K562 (cell line): ENCODE measurements at regions not wholly inside any gene's neighbourhood (a gene's known extent, or its start where the extent isn't known, plus 50 kb on each side); places are given as distances from the start of the nearest gene placed in this dataset.
A peak's percentile ranks its signal among the peaks of the same experiment; 100 is the strongest.

Experiments used
- CBFA2T3 ChIP-seq: fragments of 450-650 bp; IDR thresholded peaks from 2 replicates; pipeline ENCODE4 v1.6.1; 2017
- CHD7 ChIP-seq: fragments of 200-600 bp; sonication (generic); IDR thresholded peaks from one replicate; pipeline ENCODE4 v1.6.1; 2012; ENCODE audit warnings: mild to moderate bottlenecking, low read depth, low read length, inconsistent platforms
- ID3 ChIP-seq, 2 experiments: fragments of 250-450 bp in 1 of 2; fragments of 450-650 bp in 1 of 2; sonication (Bioruptor Pico) in 1 of 2; IDR thresholded peaks; 2 replicates each; pipeline versions ENCODE4 v1.6.1 to v1.8.0; 2016 to 2021; ENCODE audit warnings: mild to moderate bottlenecking in 2 of 2, moderate library complexity in 2 of 2, missing compliant biosample characterization in 1 of 2, missing genetic modification characterization in 1 of 2
- KDM1A ChIP-seq, 2 experiments: fragments of 450-650 bp; IDR thresholded peaks; 2 replicates each; pipeline ENCODE4 v1.6.1; 2016; ENCODE audit warnings: mild to moderate bottlenecking in 2 of 2
- NR2C1 ChIP-seq, 2 experiments: fragments of 450-650 bp; IDR thresholded peaks; 2 replicates each; pipeline ENCODE4 v1.6.1; 2017; ENCODE audit warnings: mild to moderate bottlenecking in 2 of 2, antibody characterized with exemption in 1 of 2, inconsistent platforms in 1 of 2, missing compliant biosample characterization in 1 of 2, missing genetic modification characterization in 1 of 2
- POU5F1 ChIP-seq: fragments of 150-350 bp; IDR thresholded peaks from 2 replicates; pipeline ENCODE4 v1.6.1; 2014; ENCODE audit warnings: borderline replicate concordance, low read length, low read depth, mild to moderate bottlenecking; ENCODE audit not compliant: partially characterized antibody
- RCOR1 ChIP-seq, 2 experiments: IDR thresholded peaks; 2 replicates each; pipeline ENCODE4 v1.6.1; 2012; ENCODE audit warnings: low read depth in 2 of 2, low read length in 2 of 2, borderline replicate concordance in 1 of 2, improper control_type of control experiment in 1 of 2
- ZNF395 ChIP-seq: fragments of 200-800 bp; sonication (Bioruptor generic); IDR thresholded peaks from 2 replicates; pipeline ENCODE4 v1.6.1; 2017; ENCODE audit warnings: missing genetic modification characterization, missing compliant biosample characterization
- ZNF639 ChIP-seq, 2 experiments: fragments of 200-800 bp in 1 of 2; sonication (Bioruptor generic) in 1 of 2; sonication (generic) in 1 of 2; formaldehyde crosslinking in 1 of 2; IDR thresholded peaks in 1 of 2; conservative IDR thresholded peaks in 1 of 2; 2 replicates each; pipeline versions ENCODE4 v1.5.0 to v1.6.1; 2016 to 2020; ENCODE audit warnings: missing compliant biosample characterization in 1 of 2, missing genetic modification characterization in 1 of 2, missing genetic modification reagents in 1 of 2

- TF ChIP-seq CHD7 (no peak), NR2C1 (IDR thresholded peaks at IDR 0.05) (no peak), NR2C1 (tag; IDR thresholded peaks at IDR 0.05) (peak; percentile 86), CBFA2T3 (peak; percentile 76), ZNF395 (CRISPR knock-in tag) (0 out of 2 replicates have a peak, but pooled peaks have one; percentile 49), POU5F1 (no peak), RCOR1 (IDR thresholded peaks at IDR 0.05; ENCODE audit: borderline replicate concordance in 1 of 2, low read depth in 2 of 2, low read length in 2 of 2) (peak in 1 of 2 experiments; percentile 37; a peak in 1 of 4 replicates), KDM1A (IDR thresholded peaks at IDR 0.05) (peak in 1 of 2 experiments; percentile 11; a peak in 1 of 4 replicates), ZNF639 (CRISPR knock-in tag; conservative IDR thresholded peaks at IDR 0.05 in 1 of 2, IDR thresholded peaks at IDR 0.05 in 1 of 2) (peak in 1 of 2 experiments; percentile 79; a peak in 2 of 4 replicates), ID3 (CRISPR knock-in tag; IDR thresholded peaks at IDR 0.05) (no peak), ID3 (tag; IDR thresholded peaks at IDR 0.05) (peak; percentile 83)
Observed at GRCh38 chr4:133598779-133599178, 449.7 kb downstream of the PCDH10 start (continued).
